ENCODE measurements at regions not wholly inside any gene's neighbourhood (a gene's known extent, or its start where the extent isn't known, plus 50 kb on each side); places are given as distances from the start of the nearest gene placed in this dataset.
"Not testable (repeated sequence)": the region's sequence is repeated elsewhere in the genome, so short reads cannot be mapped to it uniquely, and the experiment has no call there.

GRCh38 chr7:106744563-106745091, 83.7 kb upstream of the CCDC71L start:
- no peak for DNase-seq
- no peak for FAIRE-seq
- intact Hi-C loops (cut with DNase I): no loop called here
- Histone ChIP-seq H3K36me3 (ENCODE audit: control insufficient read depth in 2 of 3, insufficient read depth in 3 of 3, low read length in 3 of 3) (no peaks in the 10 kb centered on the region), H3K27ac (ENCODE audit: low read depth in 2 of 2, low read length in 2 of 2) (no peak overlapping the region), H3K4me1 (ENCODE audit: control insufficient read depth in 2 of 3, insufficient read depth in 2 of 3, low read depth in 1 of 3, low read length in 3 of 3) (no peaks in the 10 kb centered on the region), H3K9me3 (ENCODE audit: control insufficient read depth in 2 of 3, insufficient read depth in 1 of 3, low read length in 3 of 3) (no peaks in the 10 kb centered on the region), H3K27me3 (ENCODE audit: control insufficient read depth, insufficient read depth, low read length) (no peaks in the 10 kb centered on the region), H3K4me3 (ENCODE audit: low read length in 3 of 3) (no peak overlapping the region), H3K9ac (ENCODE audit: low read length in 3 of 3) (no peak overlapping the region)
- no peak for TF ChIP-seq CTCF (IDR thresholded peaks at IDR 0.05; ENCODE audit: borderline replicate concordance, extremely low read depth, insufficient read depth)

GRCh38 chr7:106747301-106747700, 86.3 kb upstream of the CCDC71L start:
- H3K9ac ChIP-seq (ENCODE audit: low read length in 3 of 3); H3K4me3 ChIP-seq (ENCODE audit: low read length in 3 of 3); H3K4me1 ChIP-seq (ENCODE audit: control insufficient read depth in 2 of 3, insufficient read depth in 2 of 3, low read depth in 1 of 3, low read length in 3 of 3); H3K27ac ChIP-seq (ENCODE audit: low read depth in 2 of 2, low read length in 2 of 2); intact Hi-C loops (cut with DNase I); DNase-seq; H3K36me3 ChIP-seq (ENCODE audit: control insufficient read depth in 2 of 3, insufficient read depth in 3 of 3, low read length in 3 of 3); FAIRE-seq; H3K9me3 ChIP-seq (ENCODE audit: control insufficient read depth in 2 of 3, insufficient read depth in 1 of 3, low read length in 3 of 3); H3K27me3 ChIP-seq (ENCODE audit: control insufficient read depth, insufficient read depth, low read length): not testable (repeated sequence)

GRCh38 chr7:106747804-106748203, 86.8 kb upstream of the CCDC71L start:
- FAIRE-seq: no peak
- Histone ChIP-seq H3K9me3 (ENCODE audit: control insufficient read depth in 2 of 3, insufficient read depth in 1 of 3, low read length in 3 of 3) (no peaks in the 10 kb centered on the region), H3K36me3 (ENCODE audit: control insufficient read depth in 2 of 3, insufficient read depth in 3 of 3, low read length in 3 of 3) (no peaks in the 10 kb centered on the region), H3K27ac (ENCODE audit: low read depth in 2 of 2, low read length in 2 of 2) (no peak overlapping the region), H3K9ac (ENCODE audit: low read length in 3 of 3) (no peak overlapping the region), H3K4me3 (ENCODE audit: low read length in 3 of 3) (no peak overlapping the region), H3K4me1 (ENCODE audit: control insufficient read depth in 2 of 3, insufficient read depth in 2 of 3, low read depth in 1 of 3, low read length in 3 of 3) (no peaks in the 10 kb centered on the region), H3K27me3 (ENCODE audit: control insufficient read depth, insufficient read depth, low read length) (no peaks in the 10 kb centered on the region)
- no peak for TF ChIP-seq CTCF (IDR thresholded peaks at IDR 0.05; ENCODE audit: borderline replicate concordance, extremely low read depth, insufficient read depth)
- intact Hi-C loops (cut with DNase I): no loop called here
- DNase-seq: no peak

GRCh38 chr7:106749165-106749564, 88.2 kb upstream of the CCDC71L start:
- no peak overlapping the region for H3K9ac ChIP-seq (ENCODE audit: low read length in 3 of 3)
- intact Hi-C loops (cut with DNase I): no loop called here
- no peak overlapping the region for H3K4me3 ChIP-seq (ENCODE audit: low read length in 3 of 3)

More at GRCh38 chr7:106749165-106749564, 88.2 kb upstream of the CCDC71L start:
- no peak for TF ChIP-seq CTCF (IDR thresholded peaks at IDR 0.05; ENCODE audit: borderline replicate concordance, extremely low read depth, insufficient read depth)
- FAIRE-seq (no peak), DNase-seq (no peak)
- H3K27me3 ChIP-seq (ENCODE audit: control insufficient read depth, insufficient read depth, low read length): no peaks in the 10 kb centered on the region
- H3K4me1 ChIP-seq (ENCODE audit: control insufficient read depth in 2 of 3, insufficient read depth in 2 of 3, low read depth in 1 of 3, low read length in 3 of 3): no peaks in the 10 kb centered on the region
- H3K9me3 ChIP-seq (ENCODE audit: control insufficient read depth in 2 of 3, insufficient read depth in 1 of 3, low read length in 3 of 3): no peaks in the 10 kb centered on the region
- no peaks in the 10 kb centered on the region for H3K36me3 ChIP-seq (ENCODE audit: control insufficient read depth in 2 of 3, insufficient read depth in 3 of 3, low read length in 3 of 3)
- H3K27ac ChIP-seq (ENCODE audit: low read depth in 2 of 2, low read length in 2 of 2): no peak overlapping the region
